GM18858 (cell line): ENCODE measurements at regions not wholly inside any gene's neighbourhood (a gene's known extent, or its start where the extent isn't known, plus 50 kb on each side); places are given as distances from the start of the nearest gene placed in this dataset.
"Not testable (repeated sequence)": the region's sequence is repeated elsewhere in the genome, so short reads cannot be mapped to it uniquely, and the experiment has no call there.

ENCODE experiments used
- ATAC-seq: cut with Tn5 transposase; IDR thresholded peaks from one replicate; pipeline ENCODE4 v1.9.1; 2021; ENCODE audit not compliant: unreplicated experiment

DNA sequence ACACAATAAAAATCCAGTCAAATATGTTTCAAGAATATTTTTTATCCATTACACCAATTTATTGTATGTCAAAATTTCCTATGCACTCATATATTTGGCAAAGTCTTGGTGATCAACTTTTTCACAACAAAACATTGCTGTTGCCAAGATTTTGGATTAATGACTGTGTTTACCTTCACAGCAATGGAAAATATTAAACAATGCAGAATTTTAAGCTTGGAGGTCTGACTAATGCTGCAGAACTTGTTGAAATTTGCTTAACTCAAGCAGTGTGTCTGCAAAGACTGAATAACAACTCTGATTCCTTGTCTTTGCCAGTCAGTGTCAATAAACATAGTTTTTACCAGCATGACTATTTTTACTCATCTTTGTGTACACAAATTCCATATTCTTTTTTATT lies 336.4 kb downstream of the CCER1 start:
- ATAC-seq = no peak

DNA sequence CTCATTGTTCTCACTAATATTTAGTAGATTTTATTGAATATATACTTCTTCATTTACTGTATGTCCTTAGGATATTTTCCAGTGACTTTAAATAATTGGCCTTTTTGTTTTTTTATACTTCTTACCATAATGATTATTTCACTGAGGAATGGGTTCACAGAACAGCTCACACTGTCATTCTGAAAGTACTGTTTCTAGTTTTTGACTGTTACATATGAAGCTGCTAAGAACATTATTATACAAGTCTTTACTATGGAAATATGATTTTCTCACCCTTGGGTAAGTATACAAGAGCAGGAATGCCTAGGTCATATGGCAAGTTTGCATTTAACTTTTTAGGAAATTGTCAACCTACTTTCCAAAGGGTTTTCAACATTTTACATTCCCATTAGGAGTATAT lies 343.1 kb downstream of the CCER1 start:
- no peak for ATAC-seq

DNA sequence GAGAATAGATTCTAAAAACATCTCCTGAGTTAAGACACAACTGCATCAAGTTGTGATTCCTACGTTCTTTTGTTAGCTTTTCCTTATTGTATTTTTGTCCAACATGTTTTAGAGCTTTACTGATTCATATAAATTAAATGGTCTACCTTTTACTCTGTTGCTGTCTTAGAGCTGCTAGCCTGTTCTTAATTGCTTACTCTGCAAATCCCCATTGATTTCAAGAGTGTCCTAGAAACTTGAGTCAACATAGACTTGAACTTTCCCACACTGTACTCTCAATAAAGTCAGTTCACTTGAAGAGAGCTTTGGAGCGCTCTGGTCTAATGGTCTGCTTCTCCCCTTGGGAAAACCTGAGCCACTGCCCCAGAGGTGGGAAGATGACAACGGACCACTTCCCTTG lies 343.9 kb downstream of the CCER1 start:
- ATAC-seq = no peak

DNA sequence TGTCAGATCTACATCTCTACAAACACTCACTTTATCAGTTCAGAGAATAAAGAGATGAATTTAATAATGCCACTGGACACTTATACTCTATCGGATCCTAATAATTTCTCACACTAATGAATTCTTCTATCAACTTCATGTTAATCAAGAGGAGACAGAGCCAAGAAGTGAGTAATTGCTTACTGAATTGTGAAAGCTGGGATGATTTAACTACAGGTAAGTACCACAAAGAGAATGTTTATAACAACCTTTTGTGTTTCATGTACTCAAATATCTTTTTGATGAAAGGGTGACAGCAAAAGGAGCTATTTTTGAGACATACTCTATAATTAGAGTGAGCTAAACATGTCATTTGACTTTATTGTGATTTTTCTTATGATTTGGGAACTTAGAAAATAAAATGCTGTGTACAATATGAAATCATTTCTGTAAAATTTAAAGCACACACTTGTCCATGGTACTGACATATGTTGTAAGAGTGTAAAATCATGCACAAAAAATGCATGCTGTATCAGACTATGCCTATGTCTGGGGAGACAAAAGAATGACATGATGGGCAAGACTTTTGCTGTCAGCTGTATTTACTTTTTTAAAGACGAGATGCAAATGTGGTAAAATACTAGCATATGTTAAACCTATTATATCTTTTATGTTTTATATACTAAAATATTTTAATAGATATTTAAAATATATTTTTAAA lies 361.2 kb downstream of the CCER1 start:
- ATAC-seq = no peak

DNA sequence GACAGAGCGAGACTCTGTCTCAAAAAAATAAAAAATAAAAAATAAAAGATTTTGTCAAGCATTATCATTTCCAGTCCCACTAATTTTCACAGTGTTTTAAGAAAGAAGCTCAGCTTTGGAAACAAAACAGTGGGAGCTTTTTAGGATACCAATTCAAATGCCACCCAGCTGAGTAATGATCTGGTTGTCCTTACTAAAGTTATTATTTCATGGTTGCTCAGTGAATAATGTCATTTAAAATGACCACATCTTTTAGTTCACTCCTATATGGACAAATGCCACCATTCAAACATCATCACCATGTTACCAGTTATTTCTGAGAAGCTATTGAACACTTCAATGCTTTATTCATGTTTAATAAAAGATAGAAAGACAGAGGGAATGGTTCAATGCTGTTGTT lies 365.0 kb downstream of the CCER1 start:
- ATAC-seq = no peak

DNA sequence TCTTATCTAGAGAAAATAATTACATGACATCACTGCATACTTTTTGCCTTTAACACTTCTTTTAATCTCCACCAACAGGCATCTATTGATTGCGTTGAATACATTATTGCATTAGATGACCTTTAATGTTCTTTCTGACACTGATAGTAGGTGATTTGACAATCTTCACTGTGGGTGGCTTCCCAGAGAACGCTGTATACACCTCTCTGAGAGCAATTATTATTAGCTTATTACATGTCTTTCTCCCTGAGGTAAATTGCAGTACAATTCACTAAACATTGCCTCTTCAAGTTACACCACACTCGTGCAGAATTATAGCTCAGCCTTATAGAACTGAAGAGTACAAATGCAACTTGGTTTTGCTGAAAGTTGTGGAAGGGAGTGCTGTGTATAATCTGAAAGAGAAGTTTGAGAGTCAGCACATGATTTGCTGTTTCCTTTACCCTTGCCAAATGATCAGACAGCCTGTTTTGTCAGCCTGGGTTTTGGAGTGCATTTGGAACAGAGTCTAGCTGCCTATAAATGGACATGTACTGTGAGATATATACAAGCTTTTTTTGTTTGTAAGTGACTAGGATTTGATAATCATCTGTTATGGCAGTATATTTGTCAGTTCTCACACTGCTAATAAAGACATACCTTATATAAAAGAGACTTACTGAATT lies 369.2 kb downstream of the CCER1 start:
- ATAC-seq = no peak

DNA sequence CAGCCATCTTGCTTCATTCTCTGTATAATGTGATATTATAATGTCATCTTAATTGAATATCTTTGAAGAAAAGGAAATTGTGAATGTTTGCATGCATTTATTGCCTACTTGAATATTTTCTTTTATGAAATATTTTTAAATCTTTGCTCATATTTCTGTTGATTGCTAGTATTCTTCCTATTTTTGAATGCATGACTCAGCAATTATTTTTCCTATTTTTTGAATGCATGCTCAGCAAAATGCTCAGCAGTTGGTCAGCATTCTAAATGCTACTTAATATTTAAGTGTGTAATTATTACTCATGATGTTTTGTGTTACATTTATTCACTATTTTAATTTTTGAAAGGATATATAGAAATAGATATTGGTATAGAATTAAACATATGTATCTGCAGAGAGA lies 378.3 kb downstream of the CCER1 start:
- no peak for ATAC-seq

DNA sequence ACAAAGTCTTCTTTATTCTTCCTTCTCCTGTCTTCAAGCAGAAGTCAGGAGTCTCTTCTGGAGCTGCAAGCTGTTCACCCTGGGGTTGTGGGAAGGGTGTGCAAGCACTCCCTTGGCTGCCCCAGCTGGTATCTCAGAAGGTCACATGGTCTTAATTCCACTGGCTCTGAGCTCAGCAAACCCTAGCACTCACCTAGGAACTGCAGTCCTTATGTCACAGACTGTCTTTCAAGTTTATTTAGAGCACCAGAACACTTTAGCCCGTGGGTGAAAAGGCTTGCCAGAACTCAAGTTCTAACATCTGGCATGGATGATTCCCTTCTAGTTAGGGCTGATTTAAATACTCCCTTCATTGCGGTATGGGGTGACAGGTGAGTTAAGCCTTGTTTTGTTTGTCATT lies 379.0 kb downstream of the CCER1 start:
- ATAC-seq = no peak

DNA sequence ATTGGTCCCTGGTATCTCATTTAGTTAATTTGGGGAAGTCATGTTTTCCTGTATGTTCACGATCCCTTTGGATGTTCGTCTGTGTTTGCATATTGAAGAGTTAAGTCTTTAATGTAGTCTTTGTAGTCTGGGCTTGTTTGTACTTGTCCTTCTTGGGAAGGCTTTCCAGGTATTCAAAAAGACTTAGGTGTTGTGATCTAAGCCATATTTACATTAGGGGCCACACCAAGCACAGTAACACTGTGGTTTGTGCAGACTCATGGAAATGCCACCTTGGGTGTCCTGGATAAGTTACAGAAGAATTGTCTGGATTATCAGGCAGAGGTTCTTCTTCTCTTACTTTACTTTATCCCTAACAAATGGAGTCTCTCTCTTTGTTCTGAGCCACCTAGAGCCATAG lies 380.3 kb downstream of the CCER1 start:
- ATAC-seq = no peak

DNA sequence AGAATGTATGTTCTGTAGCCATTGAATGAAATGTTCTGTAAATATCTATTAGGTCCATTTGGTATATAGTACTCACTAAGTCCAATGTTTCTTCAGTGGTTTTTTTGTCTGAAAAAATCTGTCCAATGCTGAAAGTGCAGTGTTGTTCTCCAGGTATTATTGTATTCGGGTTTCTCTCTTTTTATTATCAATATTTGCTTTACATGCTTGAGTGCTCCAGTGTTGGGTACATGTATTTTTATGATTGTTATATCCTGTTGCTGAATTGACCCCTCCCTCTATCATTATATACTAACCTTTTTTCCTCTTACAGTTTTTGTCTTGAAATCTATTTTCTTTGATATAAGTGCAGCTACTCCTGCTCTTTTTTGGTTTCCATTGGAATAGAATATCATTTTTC lies 382.2 kb downstream of the CCER1 start:
- ATAC-seq = no peak

DNA sequence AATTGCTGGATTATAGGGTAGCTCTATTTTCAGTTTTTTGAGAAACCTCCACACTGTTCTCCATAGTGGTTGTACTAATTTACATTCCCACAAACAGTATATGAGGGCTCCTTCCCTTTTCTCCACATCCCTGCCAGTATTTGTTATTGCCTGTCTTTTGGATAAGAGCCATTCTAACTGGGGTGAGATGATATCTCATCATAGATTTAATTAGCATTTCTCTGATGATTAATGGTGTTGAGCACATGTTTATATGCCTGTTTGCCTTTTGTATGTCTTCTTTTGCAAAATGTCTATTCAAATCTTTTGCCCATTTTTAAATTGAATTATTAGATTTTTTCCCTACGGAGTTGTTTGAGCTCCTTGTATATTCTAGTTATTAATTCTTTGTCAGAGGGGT lies 385.3 kb downstream of the CCER1 start:
- no peak for ATAC-seq

DNA sequence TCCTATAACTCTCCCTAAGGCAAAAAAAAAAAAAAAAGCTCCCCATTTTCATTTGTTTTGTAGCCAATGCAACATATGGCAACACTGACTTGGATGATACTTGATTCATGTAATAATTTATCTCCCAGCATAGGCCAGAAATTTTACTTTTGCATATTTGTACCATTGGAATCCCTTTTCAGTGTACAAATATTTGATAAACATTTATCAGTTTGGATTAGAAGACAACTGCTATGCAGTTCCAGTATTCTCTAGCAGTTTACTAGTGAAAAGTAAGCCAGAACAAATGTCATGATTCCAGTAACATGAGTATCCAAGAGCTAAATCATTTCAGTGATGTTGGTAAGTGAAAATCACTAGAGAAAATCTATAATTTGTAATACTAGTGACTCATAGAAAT lies 392.3 kb downstream of the CCER1 start:
- ATAC-seq = no peak

DNA sequence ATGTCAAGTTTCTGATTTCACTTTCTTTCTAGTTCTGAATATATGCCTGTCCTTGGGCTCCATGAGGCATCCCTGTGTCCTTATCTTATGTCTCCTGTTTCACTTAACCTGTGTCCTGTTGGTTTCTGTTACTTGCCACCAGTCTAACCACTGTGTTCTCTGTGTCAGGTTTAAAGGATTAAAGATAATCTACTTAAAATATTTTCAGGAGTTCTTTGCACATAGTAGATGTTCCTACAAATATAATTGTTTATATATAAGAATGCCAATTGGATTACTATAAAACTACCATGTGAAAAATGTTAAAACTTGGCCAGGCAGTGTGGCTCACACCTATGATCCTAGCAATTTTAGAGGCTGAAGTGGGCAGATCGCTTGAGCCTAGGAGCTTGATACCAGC lies 406.4 kb downstream of the CCER1 start:
- no peak for ATAC-seq

DNA sequence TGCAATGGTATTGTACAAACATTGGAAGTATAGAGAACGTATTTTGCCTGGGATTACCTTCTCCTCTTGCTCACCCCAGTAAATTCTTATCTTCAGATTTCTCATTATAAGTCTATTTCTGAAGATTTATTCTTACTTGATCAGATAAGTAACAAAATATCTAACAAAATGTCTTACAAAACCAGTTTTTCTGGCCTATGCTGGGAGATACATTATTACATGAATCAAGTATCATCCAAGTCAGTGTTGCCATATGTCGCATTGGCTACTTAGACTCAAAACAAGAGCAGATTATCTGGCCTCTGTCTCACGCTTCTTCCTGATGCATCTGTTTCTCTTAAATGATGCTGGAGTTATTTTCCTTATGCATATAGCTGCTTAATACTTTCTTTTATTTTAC lies 408.5 kb downstream of the CCER1 start:
- no peak for ATAC-seq

DNA sequence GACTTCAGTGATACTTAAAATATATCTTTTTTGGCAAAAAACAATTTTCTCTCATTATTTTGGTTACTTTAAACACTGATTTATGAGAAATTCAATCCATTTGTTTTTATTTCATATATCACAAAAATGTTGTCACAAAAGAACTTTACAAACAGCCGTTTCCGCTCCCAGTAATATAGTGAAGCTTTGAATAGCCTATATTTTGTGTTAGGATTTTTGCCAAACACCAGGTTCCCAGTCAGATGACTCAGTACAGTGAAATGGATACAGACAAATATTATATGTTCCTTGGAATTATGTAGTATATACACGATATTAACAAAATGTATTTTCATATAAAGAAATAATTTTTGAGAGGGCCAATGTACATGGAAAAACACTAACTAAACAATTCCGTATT lies 411.1 kb downstream of the CCER1 start:
- ATAC-seq = no peak

DNA sequence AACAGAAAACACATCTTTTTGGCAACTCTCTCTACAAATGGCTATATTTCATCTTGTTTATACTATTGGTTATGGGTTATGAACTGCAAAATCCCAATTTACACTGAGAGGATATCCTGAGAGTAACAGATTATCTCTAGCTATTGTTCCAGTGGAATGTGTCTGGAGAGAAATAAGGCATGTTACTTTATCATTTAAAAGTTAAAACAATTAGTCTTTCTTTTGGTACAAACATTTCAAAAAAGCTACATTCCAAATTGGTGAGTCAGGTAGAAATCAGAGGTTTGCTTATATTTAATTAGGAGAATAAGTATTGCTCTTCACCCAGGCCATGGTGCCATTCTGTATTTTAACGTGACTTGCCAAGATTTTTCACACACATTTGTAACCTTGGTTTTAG lies 411.6 kb downstream of the CCER1 start:
- no peak for ATAC-seq

DNA sequence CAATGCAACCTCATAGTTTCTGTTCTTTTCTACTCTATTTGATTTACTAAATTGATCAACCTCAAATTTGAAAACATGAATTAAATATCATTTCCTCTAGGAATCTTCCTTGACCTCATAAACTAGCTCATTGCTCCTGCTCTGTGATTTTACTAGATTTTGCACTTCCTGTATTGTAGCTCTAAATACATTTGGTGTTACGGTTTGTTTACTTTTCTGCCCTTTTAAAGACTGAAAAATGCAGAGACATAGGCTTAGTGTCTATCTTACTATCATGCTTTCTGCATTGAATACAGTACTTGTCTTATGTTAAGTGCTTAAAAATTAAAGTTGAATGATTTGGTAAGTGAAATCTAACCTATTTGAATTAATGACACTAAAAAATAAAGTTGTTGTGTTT lies 412.1 kb downstream of the CCER1 start:
- ATAC-seq = not testable (repeated sequence)

DNA sequence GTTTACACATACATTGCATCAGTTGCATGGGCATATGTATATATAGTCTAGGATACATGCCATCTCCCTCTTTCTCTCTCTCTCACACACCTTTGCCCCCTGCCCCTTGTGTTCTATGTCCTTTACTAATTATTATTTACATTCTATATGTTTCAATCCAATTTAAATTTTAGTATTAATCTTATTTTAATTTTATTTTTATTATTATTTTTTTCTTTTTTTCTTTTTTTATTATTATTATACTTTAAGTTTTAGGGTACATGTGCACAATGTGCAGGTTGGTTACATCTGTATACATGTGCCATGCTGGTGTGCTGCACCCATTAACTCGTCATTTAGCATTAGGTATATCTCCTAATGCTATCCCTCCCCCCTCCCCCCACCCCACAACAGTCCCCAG lies 421.1 kb downstream of the CCER1 start:
- not testable (repeated sequence) for ATAC-seq

DNA sequence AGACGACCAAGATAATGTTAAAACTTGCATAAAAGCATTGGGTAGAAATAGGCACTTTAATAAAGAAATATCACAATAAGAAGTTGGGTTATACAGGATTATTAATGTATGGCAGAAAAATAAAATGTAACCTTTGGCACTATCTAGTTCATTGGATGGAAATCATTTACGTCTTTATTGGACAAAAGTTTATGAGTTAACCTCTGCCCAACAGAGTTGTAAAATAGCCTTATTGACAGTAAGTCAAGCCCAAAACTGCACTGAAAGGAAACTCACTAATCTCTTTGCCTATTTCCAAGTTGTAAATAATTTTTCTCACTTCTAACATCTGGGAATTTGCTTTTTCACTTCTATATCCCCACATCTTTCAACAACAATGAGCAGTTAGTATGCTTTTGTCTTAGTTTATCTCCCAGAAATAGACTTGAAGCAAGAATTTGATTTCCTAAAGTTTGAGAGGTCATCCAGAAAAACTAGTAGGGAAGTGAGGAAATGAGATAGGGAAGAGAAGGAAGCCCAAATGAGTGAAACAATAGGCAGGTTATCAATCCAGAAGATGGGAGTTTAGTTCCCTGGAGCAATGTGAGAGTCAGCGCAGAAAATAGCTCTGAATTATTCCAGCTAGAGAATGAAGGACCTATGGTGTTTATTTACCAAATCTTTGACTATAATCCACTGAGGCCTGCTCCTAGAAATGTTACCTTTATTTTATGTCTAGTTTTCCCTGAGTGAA lies 434.8 kb downstream of the CCER1 start:
- no peak for ATAC-seq

DNA sequence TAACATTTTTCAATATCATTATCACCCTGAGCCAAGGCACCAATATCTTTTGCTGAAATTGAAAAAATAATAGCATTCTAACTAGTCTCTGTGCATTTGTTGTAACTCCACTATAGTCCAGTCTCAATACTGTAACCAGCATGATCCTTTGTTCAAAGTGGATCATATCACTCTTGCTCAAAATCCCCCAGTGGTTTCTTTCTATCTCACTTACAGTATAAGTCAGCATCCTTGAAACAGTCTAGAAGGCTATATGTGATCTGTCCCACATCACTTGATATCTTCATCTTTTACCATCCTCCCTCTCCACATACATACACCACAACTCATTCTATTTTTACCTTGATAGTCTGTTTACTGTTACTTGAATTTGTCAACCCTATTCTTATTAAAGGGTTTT lies 435.7 kb downstream of the CCER1 start:
- no peak for ATAC-seq

DNA sequence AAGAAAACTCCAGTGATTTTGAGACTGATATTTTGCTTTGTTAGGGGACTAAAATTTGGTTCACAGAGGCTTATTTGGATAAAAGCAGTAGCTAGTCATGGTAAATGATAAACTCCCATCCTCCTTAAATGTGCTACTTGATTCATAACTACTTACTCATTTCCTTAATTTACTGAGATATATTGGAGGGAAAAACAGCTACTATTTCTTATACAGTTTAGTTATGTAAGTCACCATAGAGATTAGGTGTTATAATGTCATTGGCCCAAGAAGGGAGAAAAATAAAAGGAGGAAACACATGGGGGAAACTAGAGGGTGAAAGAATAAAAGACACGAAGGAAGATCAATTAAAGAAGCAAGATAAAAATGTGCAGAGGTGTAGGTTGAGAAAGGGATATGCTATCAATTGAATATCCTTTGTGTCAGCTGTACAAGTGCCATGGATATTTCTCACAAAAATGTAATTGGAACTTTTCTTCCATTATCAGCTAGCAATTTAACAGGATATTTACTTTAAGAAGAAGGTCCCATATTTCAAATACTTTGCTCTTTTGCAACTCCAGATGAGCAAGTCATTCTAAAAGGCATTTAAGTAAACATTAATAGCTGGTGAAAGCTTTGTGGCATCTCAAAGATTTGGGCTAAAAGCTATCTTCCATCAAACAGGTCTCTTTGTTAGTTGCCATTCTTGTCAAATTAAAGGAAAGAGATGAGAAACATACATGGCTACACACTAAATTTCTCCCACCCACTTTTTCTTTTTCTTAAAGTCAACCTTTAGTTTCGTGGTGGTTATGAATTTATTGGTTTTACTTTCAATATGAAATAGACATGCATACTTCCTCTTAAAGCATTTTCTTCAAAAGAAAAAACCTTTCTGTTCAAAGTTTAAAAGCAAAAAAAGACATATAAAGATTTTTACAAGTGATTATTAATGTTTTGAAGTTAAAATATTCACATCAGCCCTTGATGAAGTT lies 439.5 kb downstream of the CCER1 start:
- peak; percentile 91 for ATAC-seq
